CD4-positive, alpha-beta T cell (primary cell): ENCODE measurements at regions not wholly inside any gene's neighbourhood (a gene's known extent, or its start where the extent isn't known, plus 50 kb on each side); places are given as distances from the start of the nearest gene placed in this dataset.

ENCODE experiments used
- ATAC-seq: fragments of 200-7000 bp; cut with Tn5 transposase; one replicate; pipeline ENCODE4 v1.10.0; 2022; ENCODE audit warnings: mild to moderate bottlenecking; ENCODE audit not compliant: poor library complexity
- CTCF ChIA-PET: fragments of 350-600 bp; sonication (Branson Sonifier 250); formaldehyde crosslinking; loops from one replicate; lab custom pipeline; 2021; ENCODE audit warnings: antibody characterized with exemption, inconsistent platforms; lab: Charles Lee
- POLR2A ChIA-PET: fragments of 350-600 bp; sonication (Branson Sonifier 250); formaldehyde crosslinking; loops from one replicate; lab custom pipeline; 2021; ENCODE audit warnings: antibody characterized with exemption, inconsistent platforms; lab: Charles Lee
- DNase-seq, 14 experiments: peaks; one replicate each; pipeline ENCODE4 v3.0.0-alpha.2; 2013 to 2020; ENCODE audit warnings: mixed read lengths in 2 of 14
- H3K27ac ChIP-seq, 2 donors: one replicate each; pipeline versions ENCODE4 v1.5.1 to v1.7.0; 2013; ENCODE audit warnings: low read length in 2 of 2, low read depth in 1 of 2, mild to moderate bottlenecking in 1 of 2
- H3K27me3 ChIP-seq, 2 experiments: 1 replicate in 1 of 2; 2 replicates in 1 of 2; pipeline versions ENCODE4 v1.6.1 to v1.7.0; 2013; ENCODE audit warnings: low read length in 2 of 2, control low read depth in 1 of 2, mild to moderate bottlenecking in 1 of 2, moderate library complexity in 1 of 2; ENCODE audit not compliant: insufficient read depth in 2 of 2, control insufficient read depth in 1 of 2
- H3K36me3 ChIP-seq: one replicate; pipeline ENCODE4 v1.6.1; 2013; ENCODE audit warnings: low read length, control low read depth; ENCODE audit not compliant: insufficient read depth
- H3K4me1 ChIP-seq: one replicate; pipeline ENCODE4 v1.6.1; 2013; ENCODE audit warnings: low read length, control low read depth; ENCODE audit not compliant: insufficient read depth
- H3K4me3 ChIP-seq: one replicate; pipeline ENCODE4 v1.5.1; 2013; ENCODE audit warnings: mild to moderate bottlenecking, low read length, moderate library complexity
- H3K9me3 ChIP-seq, 2 experiments: 1 replicate in 1 of 2; 2 replicates in 1 of 2; pipeline versions ENCODE4 v1.6.1 to v1.7.0; 2013; ENCODE audit warnings: low read length in 2 of 2, mild to moderate bottlenecking in 2 of 2, control low read depth in 1 of 2, moderate library complexity in 1 of 2; ENCODE audit not compliant: control insufficient read depth in 1 of 2, insufficient read depth in 1 of 2
- H3K27ac Mint-ChIP-seq: one replicate; pipeline ENCODE4 v1.8.0; 2020; ENCODE audit warnings: mixed read lengths
- H3K27me3 Mint-ChIP-seq: one replicate; pipeline ENCODE4 v1.8.0; 2021; ENCODE audit warnings: mixed read lengths
- H3K36me3 Mint-ChIP-seq: one replicate; pipeline ENCODE4 v1.8.0; 2021; ENCODE audit warnings: low read depth, mixed read lengths
- H3K4me1 Mint-ChIP-seq: one replicate; pipeline ENCODE4 v1.8.0; 2021; ENCODE audit warnings: low read depth, mixed read lengths
- H3K4me3 Mint-ChIP-seq: one replicate; pipeline ENCODE4 v1.8.0; 2020; ENCODE audit warnings: mild to moderate bottlenecking, mixed read lengths
- H3K9me3 Mint-ChIP-seq: one replicate; pipeline ENCODE4 v1.8.0; 2020; ENCODE audit warnings: mixed read lengths
- CTCF ChIP-seq: fragments of 200-600 bp; IDR thresholded peaks from one replicate; pipeline ENCODE4 v1.8.0; 2022; ENCODE audit warnings: antibody characterized with exemption, mild to moderate bottlenecking
- intact Hi-C, 2 experiments: fragments of 100-400 bp; cut with DNase I in 1 of 2; cut with micrococcal nuclease in 1 of 2; formaldehyde crosslinking; loops; one replicate each; pipeline versions ENCODE4 v1.15.1 to v1.9.0; 2023 to 2025; cut with DNase I, micrococcal nuclease

DNA sequence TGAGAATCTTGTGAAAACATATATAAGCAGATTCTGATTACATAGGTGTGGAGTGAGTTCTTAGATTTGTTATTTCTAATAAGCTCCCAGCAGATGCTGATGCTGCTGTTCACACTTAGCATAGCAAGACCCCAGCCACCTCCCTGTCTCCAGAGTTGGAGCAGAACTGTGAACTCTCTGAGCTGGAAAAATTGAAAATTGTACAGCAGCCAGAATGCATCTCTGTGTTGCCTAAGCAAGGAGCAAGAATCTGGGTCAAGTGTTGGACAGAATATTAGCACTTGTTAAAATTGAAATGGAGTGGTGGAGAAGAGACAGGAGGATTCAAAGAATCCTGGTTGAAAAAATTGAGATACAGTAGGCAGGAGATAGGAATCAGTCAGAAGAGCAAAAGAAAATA is 146.6 kb upstream of the FAM47C start:
- no peak for DNase-seq
- Histone ChIP-seq H3K9me3 (no peaks in the 10 kb centered on the region), H3K36me3 (no peaks in the 10 kb centered on the region), H3K4me3 (no peak overlapping the region), H3K4me1 (no peaks in the 10 kb centered on the region), H3K27ac (no peak overlapping the region), H3K27me3 (no peaks in the 10 kb centered on the region)
- Mint-ChIP-seq H3K36me3 (no peaks in the 10 kb centered on the region), H3K9me3 (no peaks in the 10 kb centered on the region), H3K4me3 (no peak overlapping the region), H3K27me3 (no peaks in the 10 kb centered on the region), H3K27ac (no peak overlapping the region), H3K4me1 (no peaks in the 10 kb centered on the region)
- ATAC-seq = no peak
- ChIA-PET CTCF (no interaction called here), POLR2A (no interaction called here)
- intact Hi-C loops = no loop called here
- no peak for TF ChIP-seq CTCF

GRCh38 chrX:36867143-36867542 is 141.0 kb upstream of the FAM47C start:
- Mint-ChIP-seq H3K27ac (no peak overlapping the region), H3K4me1 (no peaks in the 10 kb centered on the region), H3K4me3 (no peak overlapping the region), H3K27me3 (peaks cover 5% of the 10 kb centered on the region), H3K36me3 (no peaks in the 10 kb centered on the region), H3K9me3 (no peaks in the 10 kb centered on the region)
- POLR2A ChIA-PET = no interaction called here
- intact Hi-C loops = no loop called here
- no peak overlapping the region for H3K27ac ChIP-seq
- no peak overlapping the region for H3K4me3 ChIP-seq
- no peaks in the 10 kb centered on the region for H3K27me3 ChIP-seq
- no peaks in the 10 kb centered on the region for H3K4me1 ChIP-seq
- DNase-seq = peak in 2 of 14 experiments; percentile 1 to 3
- no peaks in the 10 kb centered on the region for H3K9me3 ChIP-seq
- CTCF ChIA-PET = no interaction called here
- no peak for ATAC-seq
- no peaks in the 10 kb centered on the region for H3K36me3 ChIP-seq
- peak; percentile 29 for TF ChIP-seq CTCF

DNA sequence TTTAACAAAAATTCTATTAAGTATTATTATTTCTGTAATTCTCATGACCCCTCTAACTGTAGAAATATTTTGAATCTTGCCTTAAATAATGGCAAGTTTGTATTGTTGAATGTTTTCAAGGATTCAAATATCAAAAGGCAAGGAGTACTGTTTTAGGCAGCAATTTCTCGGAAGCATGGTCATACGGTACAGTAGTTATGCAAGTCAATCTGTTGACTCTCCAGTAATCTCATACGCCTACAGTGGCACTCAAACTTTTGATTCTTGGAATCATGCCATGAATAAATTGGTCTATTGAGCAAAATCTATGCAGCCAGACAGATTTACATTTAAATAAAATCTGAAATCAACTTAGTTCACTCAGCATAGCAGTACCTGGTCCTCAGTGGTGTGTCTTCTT is 139.6 kb upstream of the FAM47C start:
- no peaks in the 10 kb centered on the region for H3K4me1 ChIP-seq
- Mint-ChIP-seq H3K4me1 (no peaks in the 10 kb centered on the region), H3K4me3 (no peak overlapping the region), H3K9me3 (no peaks in the 10 kb centered on the region), H3K27ac (no peak overlapping the region), H3K27me3 (peaks cover 5% of the 10 kb centered on the region), H3K36me3 (no peaks in the 10 kb centered on the region)
- H3K27me3 ChIP-seq = no peaks in the 10 kb centered on the region
- TF ChIP-seq CTCF = no peak
- DNase-seq = no peak
- intact Hi-C loops = no loop called here
- no peak overlapping the region for H3K4me3 ChIP-seq
- H3K27ac ChIP-seq = no peak overlapping the region
- no peaks in the 10 kb centered on the region for H3K36me3 ChIP-seq
- H3K9me3 ChIP-seq = no peaks in the 10 kb centered on the region
- ChIA-PET CTCF (no interaction called here), POLR2A (no interaction called here)
- no peak for ATAC-seq
